Hepatocyte (in vitro differentiated cells): ENCODE measurements at regions not wholly inside any gene's neighbourhood (a gene's known extent, or its start where the extent isn't known, plus 50 kb on each side); places are given as distances from the start of the nearest gene placed in this dataset.

ENCODE experiments used
- DNase-seq: peaks from one replicate; pipeline ENCODE4 v3.0.0-alpha.2; 2016; ENCODE audit warnings: low spot score
- H2AFZ ChIP-seq: fragments of 200-600 bp; sonication (generic); 2 replicates; pipeline ENCODE4 v1.6.0; 2016; ENCODE audit warnings: antibody characterized with exemption, mild to moderate bottlenecking
- H3K27ac ChIP-seq: fragments of 200-600 bp; sonication (generic); 2 replicates; pipeline ENCODE4 v1.5.1; 2016; ENCODE audit warnings: mild to moderate bottlenecking
- H3K27me3 ChIP-seq: fragments of 200-600 bp; sonication (generic); 2 replicates; pipeline ENCODE4 v1.6.1; 2016
- H3K36me3 ChIP-seq: fragments of 200-600 bp; sonication (generic); replicated peaks from 2 replicates; pipeline ENCODE4 v1.5.1; 2016; ENCODE audit warnings: low read depth; ENCODE audit not compliant: insufficient read depth
- H3K4me1 ChIP-seq: fragments of 200-600 bp; sonication (generic); 2 replicates; pipeline ENCODE4 v1.5.1; 2016; ENCODE audit warnings: mild to moderate bottlenecking, moderate library complexity; ENCODE audit not compliant: insufficient read depth
- H3K4me2 ChIP-seq: fragments of 200-600 bp; sonication (generic); 2 replicates; pipeline ENCODE4 v1.6.0; 2016
- H3K4me3 ChIP-seq: fragments of 200-600 bp; sonication (generic); 2 replicates; pipeline ENCODE4 v1.5.1; 2016; ENCODE audit warnings: mild to moderate bottlenecking
- H3K79me2 ChIP-seq: fragments of 200-600 bp; sonication (generic); 2 replicates; pipeline ENCODE4 v1.6.0; 2017; ENCODE audit warnings: mild to moderate bottlenecking
- H3K9me2 ChIP-seq: fragments of 200-600 bp; sonication (generic); replicated peaks from 2 replicates; pipeline ENCODE4 v1.6.0; 2017; ENCODE audit warnings: mild to moderate bottlenecking; ENCODE audit not compliant: insufficient read depth
- H3K9me3 ChIP-seq: fragments of 200-600 bp; sonication (generic); 2 replicates; pipeline ENCODE4 v1.5.1; 2016; ENCODE audit warnings: low read depth, mild to moderate bottlenecking
- H4K20me1 ChIP-seq: fragments of 200-600 bp; sonication (generic); 2 replicates; pipeline ENCODE4 v1.6.0; 2016; ENCODE audit warnings: mild to moderate bottlenecking; ENCODE audit not compliant: insufficient read depth, poor library complexity, severe bottlenecking
- CTCF ChIP-seq: fragments of 200-600 bp; sonication (generic); IDR thresholded peaks from 2 replicates; pipeline ENCODE4 v1.5.1; 2016; ENCODE audit warnings: antibody characterized with exemption, mild to moderate bottlenecking; ENCODE audit not compliant: poor library complexity
- EZH2 ChIP-seq: fragments of 200-600 bp; sonication (generic); IDR thresholded peaks from 2 replicates; pipeline ENCODE4 v1.6.1; 2016; ENCODE audit warnings: antibody characterized with exemption, mild to moderate bottlenecking, borderline replicate concordance
- EZH2phosphoT487 ChIP-seq: fragments of 200-600 bp; sonication (generic); IDR thresholded peaks from one replicate; pipeline ENCODE4 v1.6.1; 2018; ENCODE audit warnings: antibody characterized with exemption, mild to moderate bottlenecking, low read depth, moderate library complexity; ENCODE audit not compliant: unreplicated experiment, severe bottlenecking
- WGBS: methylation state at CpG from one replicate; pipeline ENCODE4 v1.1.6; 2016; ENCODE audit warnings: low lambda C conversion rate; ENCODE audit errors: missing lambda C conversion rate; 5-methylcytosine and 5-hydroxymethylcytosine counted together

DNA sequence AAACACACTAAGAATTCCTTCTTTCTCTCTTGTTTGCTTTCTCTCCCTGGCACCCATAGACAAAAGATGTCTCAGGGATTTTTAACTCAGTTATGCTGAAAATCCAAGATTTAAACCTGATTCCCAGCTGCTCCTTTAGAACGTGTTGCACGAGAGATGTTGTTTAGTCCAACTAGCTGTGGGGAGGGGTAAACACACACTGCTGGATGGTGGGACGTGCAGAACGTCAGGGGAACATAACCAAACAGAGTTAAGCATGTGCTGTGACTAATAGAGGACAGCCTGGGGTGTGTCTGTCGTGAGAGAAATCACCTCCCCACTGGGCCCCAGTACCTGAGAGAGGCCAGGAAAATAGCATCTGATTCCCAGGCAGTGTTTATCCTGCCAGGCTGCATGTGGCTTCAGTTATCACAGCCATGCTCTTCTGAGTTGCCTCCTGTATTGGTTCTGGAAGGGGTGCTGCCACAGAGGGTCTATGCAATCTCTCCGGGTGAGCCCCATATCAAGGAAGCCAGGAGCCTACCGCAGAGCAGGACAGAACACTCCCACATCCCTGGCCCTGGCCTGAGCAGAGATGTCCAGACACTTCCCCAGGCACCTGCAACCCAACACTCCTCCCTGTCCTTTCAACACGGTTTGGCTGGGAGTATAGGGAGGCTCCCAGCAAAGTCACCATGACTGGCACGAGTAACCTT lies 112.7 kb upstream of the EGLN3 start:
- Histone ChIP-seq H3K27ac (peak overlapping the region; percentile 74), H3K36me3 (no peaks in the 10 kb centered on the region), H3K4me3 (no peak overlapping the region), H3K4me1 (peaks cover 17% of the 10 kb centered on the region), H3K9me3 (no peaks in the 10 kb centered on the region), H3K9me2 (no peaks in the 10 kb centered on the region), H3K4me2 (peak overlapping the region; percentile 29), H3K27me3 (no peaks in the 10 kb centered on the region), H2AFZ (no peak overlapping the region), H4K20me1 (no peaks in the 10 kb centered on the region), H3K79me2 (no peaks in the 10 kb centered on the region)
- TF ChIP-seq EZH2 (no peak), CTCF (no peak), EZH2phosphoT487 (no peak)
- DNase-seq = peak; percentile 76
- 34% methylated on average over 9 of the region's 9 CpGs for WGBS

DNA sequence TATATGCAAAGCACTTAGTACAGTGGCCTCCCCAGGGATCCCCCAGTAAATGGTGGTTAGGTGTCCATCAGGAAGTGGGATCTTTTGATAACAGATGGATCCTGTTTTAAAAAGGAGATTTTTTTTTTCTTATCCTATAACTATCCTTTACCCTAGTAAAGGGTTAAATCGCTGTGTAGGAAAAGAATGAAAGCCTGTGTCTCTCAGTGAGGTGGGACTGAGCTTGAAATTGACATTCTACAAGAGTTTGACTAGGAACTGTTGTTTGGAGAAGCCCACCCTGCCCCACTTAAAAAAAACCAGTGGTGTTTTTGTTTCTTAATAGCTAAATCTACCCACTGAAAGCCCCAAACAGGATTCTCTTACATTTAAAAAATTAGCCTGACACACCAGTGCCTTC lies 112.2 kb upstream of the EGLN3 start:
- peak overlapping the region; percentile 29 for H3K4me2 ChIP-seq
- no peak overlapping the region for H3K4me3 ChIP-seq
- H3K36me3 ChIP-seq = no peaks in the 10 kb centered on the region
- peak overlapping the region; percentile 55 for H3K27ac ChIP-seq
- TF ChIP-seq EZH2 (no peak), EZH2phosphoT487 (no peak), CTCF (no peak)
- H3K9me2 ChIP-seq = no peaks in the 10 kb centered on the region
- no peaks in the 10 kb centered on the region for H3K9me3 ChIP-seq
- H3K79me2 ChIP-seq = no peaks in the 10 kb centered on the region
- H3K27me3 ChIP-seq = no peaks in the 10 kb centered on the region
- WGBS = 97% methylated on average over 1 of the region's 1 CpG
- H4K20me1 ChIP-seq = no peaks in the 10 kb centered on the region
- H2AFZ ChIP-seq = no peak overlapping the region
- H3K4me1 ChIP-seq = peaks cover 17% of the 10 kb centered on the region
- DNase-seq = no peak

- no peak overlapping the region for H3K4me3 ChIP-seq
- WGBS = 98% methylated on average over 8 of the region's 8 CpGs
- H3K4me2 ChIP-seq = no peak overlapping the region
- H3K36me3 ChIP-seq = no peaks in the 10 kb centered on the region
- no peaks in the 10 kb centered on the region for H3K27me3 ChIP-seq
- TF ChIP-seq EZH2phosphoT487 = no peak
- no peak for TF ChIP-seq CTCF
- no peak for TF ChIP-seq EZH2
- no peaks in the 10 kb centered on the region for H3K9me3 ChIP-seq
- H3K27ac ChIP-seq = peak overlapping the region; percentile 55
- no peaks in the 10 kb centered on the region for H3K9me2 ChIP-seq
- no peak overlapping the region for H2AFZ ChIP-seq
- peaks cover 17% of the 10 kb centered on the region for H3K4me1 ChIP-seq
- H3K79me2 ChIP-seq = no peaks in the 10 kb centered on the region
- no peak for DNase-seq
- no peaks in the 10 kb centered on the region for H4K20me1 ChIP-seq
These were observed 111.6 kb upstream of the EGLN3 start for GRCh38 chr14:34062353-34062973.
